Omental fat pad (tissue), 3 donors: ENCODE measurements at regions not wholly inside any gene's neighbourhood (a gene's known extent, or its start where the extent isn't known, plus 50 kb on each side); places are given as distances from the start of the nearest gene placed in this dataset.

Experiments
- ATAC-seq: fragments of 150-250 bp; one replicate; pipeline ENCODE4 v1.9.1; 2016; ENCODE audit warnings: mild to moderate bottlenecking, moderate library complexity; ENCODE audit not compliant: low FRiP score
- DNase-seq: peaks from one replicate; pipeline ENCODE4 v3.0.0-alpha.2; 2019; ENCODE audit warnings: low spot score
- CTCF ChIP-seq, 3 donors: fragments of 450-650 bp; IDR thresholded peaks; one replicate each; pipeline ENCODE4 v1.5.1; 2016 to 2017; ENCODE audit warnings: antibody characterized with exemption in 3 of 3, mild to moderate bottlenecking in 3 of 3, moderate library complexity in 2 of 3

- no peak for DNase-seq
- no peak for TF ChIP-seq CTCF (IDR thresholded peaks at IDR 0.05)
- no peak for ATAC-seq
Measured at GRCh38 chr22:34760276-34761008, 305.5 kb upstream of the ISX start.

- no peak for DNase-seq
- no peak for TF ChIP-seq CTCF (IDR thresholded peaks at IDR 0.05)
Measured at GRCh38 chr22:34761111-34761510, 304.8 kb upstream of the ISX start.

GRCh38 chr22:34763496-34763895 is 302.5 kb upstream of the ISX start:
- no peak for ATAC-seq
- TF ChIP-seq CTCF (IDR thresholded peaks at IDR 0.05): no peak
- DNase-seq: no peak

More at GRCh38 chr22:34761111-34761510, 304.8 kb upstream of the ISX start:
- no peak for ATAC-seq

- TF ChIP-seq CTCF (IDR thresholded peaks at IDR 0.05): no peak
- DNase-seq (no peak), ATAC-seq (no peak)
Measured at GRCh38 chr22:34765115-34765514, 300.8 kb upstream of the ISX start.

- no peak for DNase-seq
- ATAC-seq: no peak
- no peak for TF ChIP-seq CTCF (IDR thresholded peaks at IDR 0.05)
Measured at GRCh38 chr22:34769361-34769760, 296.6 kb upstream of the ISX start.

GRCh38 chr22:34776817-34777216 is 289.1 kb upstream of the ISX start:
- no peak for TF ChIP-seq CTCF (IDR thresholded peaks at IDR 0.05)
- no peak for DNase-seq
- ATAC-seq: no peak

- no peak for TF ChIP-seq CTCF (IDR thresholded peaks at IDR 0.05)
- no peak for ATAC-seq
- DNase-seq: no peak
Measured at GRCh38 chr22:34781681-34782080, 284.3 kb upstream of the ISX start.
